ENCODE measurements at regions not wholly inside any gene's neighbourhood (a gene's known extent, or its start where the extent isn't known, plus 50 kb on each side); places are given as distances from the start of the nearest gene placed in this dataset.

GRCh38 chr21:15311510-15311909, 246.7 kb upstream of the NRIP1 start:
- H3K4me2 ChIP-seq (ENCODE audit: low read depth, low read length), result no peak overlapping the region
- no peaks in the 10 kb centered on the region for H4K20me1 ChIP-seq (ENCODE audit: insufficient read depth, low read length)
- H2AFZ ChIP-seq (ENCODE audit: low read length), result no peak overlapping the region
- H3K9me3 ChIP-seq (ENCODE audit: low read length), result no peaks in the 10 kb centered on the region
- in situ Hi-C loops (cut with HindIII; ENCODE audit: extremely low pct_ligation_motif_present, low pct_unique_long_range_greater_than_20kb) (no loop called here), intact Hi-C loops (cut with micrococcal nuclease; ENCODE audit: unreplicated experiment) (no loop called here)
- H3K27me3 ChIP-seq (ENCODE audit: control insufficient read depth in 1 of 2, insufficient read depth in 2 of 2, low read length in 2 of 2), result no peaks in the 10 kb centered on the region
- H3K4me1 ChIP-seq (ENCODE audit: insufficient read depth, low read length), result no peaks in the 10 kb centered on the region
- no TSS peak for BruUV-seq (replicated peaks)
- ATAC-seq (no peak), DNase-seq (ENCODE audit: low spot score) (no peak), FAIRE-seq (no peak)
- ChIA-PET POLR2A (interaction anchor here (1.0 kb wide), 1 partner anchor 89 kb away, joined by 3 read pairs; no protein-coding TSS in a partner anchor), CTCF (ENCODE audit: low intra/inter-chr PET ratio, low total read pairs) (no interaction called here)
- H3K4me3 ChIP-seq (replicated peaks in 1 of 3; ENCODE audit: insufficient read depth in 1 of 3, low read depth in 2 of 3, low read length in 3 of 3), result no peak overlapping the region
- H3K36me3 ChIP-seq (replicated peaks in 1 of 2; ENCODE audit: control insufficient read depth in 1 of 2, insufficient read depth in 2 of 2, low read length in 2 of 2), result no peaks in the 10 kb centered on the region
- H3K9ac ChIP-seq (ENCODE audit: insufficient read depth, low read depth, low read length), result no peak overlapping the region
- TF ChIP-seq ZBTB7B (CRISPR knock-in tag; IDR thresholded peaks at IDR 0.05) (no peak), ZNF850 (CRISPR knock-in tag; conservative IDR thresholded peaks at IDR 0.05) (no peak), ZNF30 (CRISPR knock-in tag; IDR thresholded peaks at IDR 0.05) (no peak), ZKSCAN1 (IDR thresholded peaks at IDR 0.05; ENCODE audit: low read length) (no peak), REST (IDR thresholded peaks at IDR 0.05; ENCODE audit: borderline replicate concordance in 1 of 2, low read depth in 1 of 2, low read length in 2 of 2) (no peak), ZNF691 (CRISPR knock-in tag; IDR thresholded peaks at IDR 0.05; ENCODE audit: borderline replicate concordance, low read depth) (no peak), ZZZ3 (CRISPR knock-in tag; IDR thresholded peaks at IDR 0.05; ENCODE audit: borderline replicate concordance) (no peak), SOX6 (IDR thresholded peaks at IDR 0.05) (no peak), SOX6 (CRISPR knock-in tag; IDR thresholded peaks at IDR 0.05) (no peak), MTA1 (CRISPR knock-in tag; IDR thresholded peaks at IDR 0.05; ENCODE audit: borderline replicate concordance) (no peak), HES4 (CRISPR knock-in tag; IDR thresholded peaks at IDR 0.05; ENCODE audit: borderline replicate concordance) (no peak), ZNF24 (IDR thresholded peaks at IDR 0.05) (no peak)
- no peaks in the 10 kb centered on the region for H3K79me2 ChIP-seq (ENCODE audit: insufficient read depth, low read length)
- no peak overlapping the region for H3K27ac ChIP-seq (ENCODE audit: extremely low read length, insufficient read depth, low read length)
